Bronchial epithelial cell (primary cell): ENCODE measurements at regions not wholly inside any gene's neighbourhood (a gene's known extent, or its start where the extent isn't known, plus 50 kb on each side); places are given as distances from the start of the nearest gene placed in this dataset.

ENCODE experiments used
- DNase-seq: peaks from one replicate; pipeline ENCODE4 v3.0.0-alpha.2; 2010; ENCODE audit warnings: low read depth
- FAIRE-seq: peaks from 2 replicates; lab custom pipeline; 2011; peaks lifted over from hg19 to GRCh38; lab: Jason Lieb, UNC
- H3K27me3 ChIP-seq: 2 replicates; pipeline ENCODE4 v1.5.1; 2011; ENCODE audit warnings: low read length; ENCODE audit not compliant: control insufficient read depth, insufficient read depth
- H3K36me3 ChIP-seq: 2 replicates; pipeline ENCODE4 v1.5.1; 2011; ENCODE audit warnings: low read length; ENCODE audit not compliant: control insufficient read depth, insufficient read depth
- H3K4me3 ChIP-seq: 2 replicates; pipeline ENCODE4 v1.5.1; 2011; ENCODE audit warnings: mild to moderate bottlenecking, low read depth, low read length, control low read depth
- CTCF ChIP-seq: IDR thresholded peaks from 2 replicates; pipeline ENCODE4 v1.5.1; 2011; ENCODE audit warnings: mild to moderate bottlenecking, moderate library complexity, low read length, control low read depth, inconsistent platforms; ENCODE audit not compliant: insufficient read depth, severe bottlenecking

GRCh38 chr5:36355516-36355915 is 53.8 kb upstream of the RANBP3L start:
- FAIRE-seq (no peak), DNase-seq (peak; percentile 44)
- Histone ChIP-seq H3K4me3 (no peak overlapping the region), H3K27me3 (no peaks in the 10 kb centered on the region), H3K36me3 (no peaks in the 10 kb centered on the region)
- no peak for TF ChIP-seq CTCF

GRCh38 chr5:36356915-36357314 is 55.2 kb upstream of the RANBP3L start:
- Histone ChIP-seq H3K27me3 (no peaks in the 10 kb centered on the region), H3K4me3 (no peak overlapping the region), H3K36me3 (no peaks in the 10 kb centered on the region)
- DNase-seq = no peak
- FAIRE-seq = no peak
- no peak for TF ChIP-seq CTCF

- TF ChIP-seq CTCF = no peak
- no peak for FAIRE-seq
- Histone ChIP-seq H3K36me3 (no peaks in the 10 kb centered on the region), H3K27me3 (no peaks in the 10 kb centered on the region), H3K4me3 (no peak overlapping the region)
- DNase-seq = no peak
Measured at GRCh38 chr5:36357391-36357975, 55.8 kb upstream of the RANBP3L start.

- Histone ChIP-seq H3K27me3 (no peaks in the 10 kb centered on the region), H3K4me3 (no peak overlapping the region), H3K36me3 (no peaks in the 10 kb centered on the region)
- no peak for TF ChIP-seq CTCF
- FAIRE-seq = no peak
- no peak for DNase-seq
Measured at GRCh38 chr5:36359267-36359666, 57.6 kb upstream of the RANBP3L start.

GRCh38 chr5:36360307-36360706 is 58.6 kb upstream of the RANBP3L start:
- TF ChIP-seq CTCF = no peak
- no peak for DNase-seq
- Histone ChIP-seq H3K36me3 (no peaks in the 10 kb centered on the region), H3K4me3 (no peak overlapping the region), H3K27me3 (no peaks in the 10 kb centered on the region)
- no peak for FAIRE-seq

GRCh38 chr5:36363101-36363500 is 61.4 kb upstream of the RANBP3L start:
- H3K27me3 ChIP-seq = no peaks in the 10 kb centered on the region
- peak; percentile 86 for DNase-seq
- no peak for FAIRE-seq
- no peak for TF ChIP-seq CTCF
- no peak overlapping the region for H3K4me3 ChIP-seq
- H3K36me3 ChIP-seq = no peaks in the 10 kb centered on the region
